ENCODE measurements at regions not wholly inside any gene's neighbourhood (a gene's known extent, or its start where the extent isn't known, plus 50 kb on each side); places are given as distances from the start of the nearest gene placed in this dataset.

DNA sequence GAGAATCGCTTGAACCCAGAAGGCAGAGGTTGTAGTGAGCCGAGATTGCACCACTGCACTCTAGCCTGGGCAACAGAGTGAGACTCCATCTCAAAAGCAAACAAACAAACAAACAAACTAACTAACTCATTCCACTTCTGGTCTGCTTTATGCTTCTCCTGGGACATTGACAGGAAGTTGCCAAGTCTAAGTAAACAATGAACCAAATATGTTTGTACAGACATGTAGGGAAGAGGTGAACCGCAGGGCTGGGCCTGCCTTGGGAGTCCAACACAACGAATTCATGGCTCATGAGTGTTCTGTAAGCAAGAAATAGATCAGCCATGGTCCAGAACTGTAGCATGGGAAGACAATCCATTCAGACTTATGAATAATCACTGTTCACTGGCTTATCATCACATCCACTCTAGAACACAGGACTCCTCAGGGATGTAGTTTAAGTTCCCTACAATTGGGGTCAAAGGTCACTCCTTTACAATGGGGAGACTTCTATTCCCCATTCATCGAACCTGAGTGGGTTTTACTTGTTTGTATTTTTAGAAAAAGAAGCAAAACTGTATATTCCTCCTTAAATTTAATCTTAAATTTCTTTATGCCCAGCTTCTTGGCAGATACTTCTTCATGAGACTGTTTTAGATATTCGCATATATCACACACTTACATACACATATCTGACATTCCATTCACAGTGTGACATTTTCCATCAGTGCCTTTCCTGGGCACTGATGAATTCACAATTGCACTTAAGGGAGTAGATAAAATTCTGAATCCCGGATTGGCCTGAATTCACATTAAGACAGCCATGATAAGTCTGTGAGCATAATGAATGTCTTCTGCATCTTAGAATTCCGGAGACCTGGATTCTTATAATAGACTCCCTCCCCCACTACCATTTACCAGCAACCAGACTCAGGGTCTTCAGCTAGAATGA lies 159.1 kb upstream of the EEPD1 start:
- no peak for TF ChIP-seq EZH2 (IDR thresholded peaks at IDR 0.05)
- TF ChIP-seq, protein P1, sequence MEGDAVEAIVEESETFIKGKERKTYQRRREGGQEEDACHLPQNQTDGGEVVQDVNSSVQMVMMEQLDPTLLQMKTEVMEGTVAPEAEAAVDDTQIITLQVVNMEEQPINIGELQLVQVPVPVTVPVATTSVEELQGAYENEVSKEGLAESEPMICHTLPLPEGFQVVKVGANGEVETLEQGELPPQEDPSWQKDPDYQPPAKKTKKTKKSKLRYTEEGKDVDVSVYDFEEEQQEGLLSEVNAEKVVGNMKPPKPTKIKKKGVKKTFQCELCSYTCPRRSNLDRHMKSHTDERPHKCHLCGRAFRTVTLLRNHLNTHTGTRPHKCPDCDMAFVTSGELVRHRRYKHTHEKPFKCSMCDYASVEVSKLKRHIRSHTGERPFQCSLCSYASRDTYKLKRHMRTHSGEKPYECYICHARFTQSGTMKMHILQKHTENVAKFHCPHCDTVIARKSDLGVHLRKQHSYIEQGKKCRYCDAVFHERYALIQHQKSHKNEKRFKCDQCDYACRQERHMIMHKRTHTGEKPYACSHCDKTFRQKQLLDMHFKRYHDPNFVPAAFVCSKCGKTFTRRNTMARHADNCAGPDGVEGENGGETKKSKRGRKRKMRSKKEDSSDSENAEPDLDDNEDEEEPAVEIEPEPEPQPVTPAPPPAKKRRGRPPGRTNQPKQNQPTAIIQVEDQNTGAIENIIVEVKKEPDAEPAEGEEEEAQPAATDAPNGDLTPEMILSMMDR (IDR thresholded peaks at IDR 0.05) = no peak

Data from neural progenitor cell (in vitro differentiated cells).